ENCODE measurements at regions not wholly inside any gene's neighbourhood (a gene's known extent, or its start where the extent isn't known, plus 50 kb on each side); places are given as distances from the start of the nearest gene placed in this dataset.

DNA sequence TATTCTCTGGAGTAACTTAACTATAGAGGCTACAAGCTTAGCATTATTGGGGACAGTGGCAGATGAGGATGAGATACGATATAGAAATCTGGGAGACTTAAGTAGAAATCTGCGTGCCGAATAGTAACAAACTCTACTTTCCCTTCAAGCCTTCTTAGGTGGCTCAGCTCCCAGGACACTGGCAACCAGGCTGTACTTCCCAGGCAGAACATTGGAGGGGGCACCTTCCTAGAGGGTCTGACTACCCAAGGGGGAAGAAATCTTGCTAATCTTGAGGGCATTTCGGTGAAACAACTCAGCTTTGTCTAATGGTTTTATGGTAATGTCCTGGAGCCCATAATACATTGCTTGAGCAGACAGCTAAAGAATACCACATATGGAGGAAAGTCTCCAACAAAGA lies 126.2 kb upstream of the DTNA start (continued):
- TF ChIP-seq NPAS2 (CRISPR knock-in tag; IDR thresholded peaks at IDR 0.05; ENCODE audit: borderline replicate concordance) (no peak), SOX13 (IDR thresholded peaks at IDR 0.05) (no peak), SOX13 (CRISPR knock-in tag; conservative IDR thresholded peaks at IDR 0.05 in 1 of 2, IDR thresholded peaks at IDR 0.05 in 1 of 2) (no peak), ZBTB42 (CRISPR knock-in tag; IDR thresholded peaks at IDR 0.05) (no peak), LCORL (IDR thresholded peaks at IDR 0.05) (no peak), LCORL (CRISPR knock-in tag; IDR thresholded peaks at IDR 0.05) (no peak)

GRCh38 chr18:34590503-34590902 lies 119.6 kb upstream of the DTNA start:
- ChIA-PET POLR2A (no interaction called here), CTCF (ENCODE audit: low intra/inter-chr PET ratio, low total read pairs) (no interaction called here)
- Histone ChIP-seq H3K4me2 (ENCODE audit: low read depth, low read length) (no peak overlapping the region), H3K27ac (ENCODE audit: extremely low read length, insufficient read depth, low read length) (no peak overlapping the region), H3K4me1 (ENCODE audit: insufficient read depth, low read length) (no peaks in the 10 kb centered on the region), H3K27me3 (ENCODE audit: control insufficient read depth in 1 of 2, insufficient read depth in 2 of 2, low read length in 2 of 2) (no peaks in the 10 kb centered on the region), H3K36me3 (replicated peaks in 1 of 2; ENCODE audit: control insufficient read depth in 1 of 2, insufficient read depth in 2 of 2, low read length in 2 of 2) (no peaks in the 10 kb centered on the region), H3K9me3 (ENCODE audit: low read length) (no peaks in the 10 kb centered on the region), H3K9ac (ENCODE audit: insufficient read depth, low read depth, low read length) (no peak overlapping the region), H3K4me3 (replicated peaks in 1 of 3; ENCODE audit: insufficient read depth in 1 of 3, low read depth in 2 of 3, low read length in 3 of 3) (no peak overlapping the region), H4K20me1 (ENCODE audit: insufficient read depth, low read length) (no peaks in the 10 kb centered on the region), H3K79me2 (ENCODE audit: insufficient read depth, low read length) (no peaks in the 10 kb centered on the region), H2AFZ (ENCODE audit: low read length) (no peak overlapping the region)
- intact Hi-C loops (cut with micrococcal nuclease; ENCODE audit: unreplicated experiment) (no loop called here), in situ Hi-C loops (cut with HindIII; ENCODE audit: extremely low pct_ligation_motif_present, low pct_unique_long_range_greater_than_20kb) (no loop called here)
- DNase-seq (ENCODE audit: low spot score) = no peak
- ATAC-seq = no peak
- 82% methylated on average over 2 of the region's 2 CpGs for WGBS (ENCODE audit: low lambda C conversion rate)
- BruUV-seq (replicated peaks) = no TSS peak
- no peak for FAIRE-seq
- TF ChIP-seq, protein P1, sequence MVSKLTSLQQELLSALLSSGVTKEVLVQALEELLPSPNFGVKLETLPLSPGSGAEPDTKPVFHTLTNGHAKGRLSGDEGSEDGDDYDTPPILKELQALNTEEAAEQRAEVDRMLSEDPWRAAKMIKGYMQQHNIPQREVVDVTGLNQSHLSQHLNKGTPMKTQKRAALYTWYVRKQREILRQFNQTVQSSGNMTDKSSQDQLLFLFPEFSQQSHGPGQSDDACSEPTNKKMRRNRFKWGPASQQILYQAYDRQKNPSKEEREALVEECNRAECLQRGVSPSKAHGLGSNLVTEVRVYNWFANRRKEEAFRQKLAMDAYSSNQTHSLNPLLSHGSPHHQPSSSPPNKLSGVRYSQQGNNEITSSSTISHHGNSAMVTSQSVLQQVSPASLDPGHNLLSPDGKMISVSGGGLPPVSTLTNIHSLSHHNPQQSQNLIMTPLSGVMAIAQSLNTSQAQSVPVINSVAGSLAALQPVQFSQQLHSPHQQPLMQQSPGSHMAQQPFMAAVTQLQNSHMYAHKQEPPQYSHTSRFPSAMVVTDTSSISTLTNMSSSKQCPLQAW (CRISPR knock-in tag; IDR thresholded peaks at IDR 0.05) = no peak
- TF ChIP-seq NKX3-1 (CRISPR knock-in tag; IDR thresholded peaks at IDR 0.05) (no peak), ARNT2 (CRISPR knock-in tag; IDR thresholded peaks at IDR 0.05; ENCODE audit: low read depth) (no peak), KIAA2018 (CRISPR knock-in tag; IDR thresholded peaks at IDR 0.05; ENCODE audit: borderline replicate concordance) (no peak), ZNF616 (CRISPR knock-in tag; IDR thresholded peaks at IDR 0.05; ENCODE audit: low read depth) (no peak), RBAK (CRISPR knock-in tag; IDR thresholded peaks at IDR 0.05) (no peak), ZNF354B (CRISPR knock-in tag; IDR thresholded peaks at IDR 0.05) (no peak), ZNF382 (CRISPR knock-in tag; IDR thresholded peaks at IDR 0.05; ENCODE audit: borderline replicate concordance) (no peak), CCAR2 (optimal IDR thresholded peaks at IDR 0.05; ENCODE audit: low read depth, low read length) (no peak), ZNF136 (CRISPR knock-in tag; IDR thresholded peaks at IDR 0.05; ENCODE audit: low read depth) (no peak)
